ENCODE measurements at regions not wholly inside any gene's neighbourhood (a gene's known extent, or its start where the extent isn't known, plus 50 kb on each side); places are given as distances from the start of the nearest gene placed in this dataset.
"Not testable (repeated sequence)": the region's sequence is repeated elsewhere in the genome, so short reads cannot be mapped to it uniquely, and the experiment has no call there.

GRCh38 chr1:232163533-232163932 lies 466.4 kb downstream of the SIPA1L2 start:
- peak overlapping the region; percentile 43 for H3K9ac ChIP-seq (ENCODE audit: low read length)
- no peaks in the 10 kb centered on the region for H3K27me3 ChIP-seq (ENCODE audit: low read length)
- POLR2A ChIA-PET (ENCODE audit: unreplicated experiment), result no interaction called here
- no peak overlapping the region for H2AFZ ChIP-seq (ENCODE audit: low read length)
- H3K9me3 ChIP-seq (ENCODE audit: low read length), result no peaks in the 10 kb centered on the region
- peak overlapping the region; percentile 87 for H3K27ac ChIP-seq (ENCODE audit: low read length)
- H3K4me3 ChIP-seq (ENCODE audit: low read length), result no peak overlapping the region
- peaks cover 16% of the 10 kb centered on the region for H3F3A ChIP-seq (ENCODE audit: low read length, unreplicated experiment)
- DNase-seq (peak; percentile 91), ATAC-seq (peak; percentile 68)
- H3K4me1 ChIP-seq (ENCODE audit: insufficient read depth, low read length), result peaks cover 29% of the 10 kb centered on the region
- peak overlapping the region; percentile 23 for H3K4me2 ChIP-seq (ENCODE audit: low read length)
- no TSS peak for BruUV-seq (replicated peaks)
- no peaks in the 10 kb centered on the region for H3K36me3 ChIP-seq (ENCODE audit: low read depth, low read length)
- H3K9me2 ChIP-seq (replicated peaks; ENCODE audit: low read length), result no peaks in the 10 kb centered on the region
- intact Hi-C loops (cut with micrococcal nuclease), result loop anchor here (2.0 to 5.0 kb wide), 4 partner anchors 296 to 463 kb away; no protein-coding TSS in a partner anchor
- no peaks in the 10 kb centered on the region for H3K79me2 ChIP-seq (ENCODE audit: low read length)
- TF ChIP-seq EZH2 (IDR thresholded peaks at IDR 0.05; ENCODE audit: low read length, unreplicated experiment) (no peak), EZH2phosphoT487 (IDR thresholded peaks at IDR 0.05; ENCODE audit: borderline replicate concordance, low read length) (no peak), CTCF (conservative IDR thresholded peaks at IDR 0.05; ENCODE audit: low read depth, low read length) (no peak)
- CTCF ChIA-PET, result no interaction called here
- no peaks in the 10 kb centered on the region for H4K20me1 ChIP-seq (ENCODE audit: low read length)

DNA sequence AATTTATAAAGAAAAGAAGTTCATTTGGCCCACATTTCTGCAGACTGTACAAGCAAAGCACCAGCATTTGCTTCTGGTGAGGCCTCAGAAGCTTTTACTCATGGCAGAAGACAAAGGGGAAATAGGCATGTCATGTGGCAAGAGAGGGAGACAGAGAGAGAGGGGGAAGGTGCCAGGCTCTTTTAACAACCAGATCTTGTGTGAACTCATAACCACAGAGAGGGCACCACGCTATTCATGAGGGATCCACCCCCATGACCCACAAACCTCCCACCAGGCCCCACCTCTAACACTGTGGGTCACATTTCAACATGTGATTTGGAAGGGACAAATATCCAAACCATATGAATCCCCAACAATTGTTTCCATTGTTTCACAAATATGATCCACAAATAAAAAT lies 467.9 kb downstream of the SIPA1L2 start:
- POLR2A ChIA-PET (ENCODE audit: unreplicated experiment), result no interaction called here

GRCh38 chr1:232158558-232158957 lies 471.4 kb downstream of the SIPA1L2 start:
- POLR2A ChIA-PET (ENCODE audit: unreplicated experiment); DNase-seq; intact Hi-C loops (cut with micrococcal nuclease); H4K20me1 ChIP-seq (ENCODE audit: low read length); H3F3A ChIP-seq (ENCODE audit: low read length, unreplicated experiment); ATAC-seq; H3K9ac ChIP-seq (ENCODE audit: low read length); H3K79me2 ChIP-seq (ENCODE audit: low read length); H3K9me3 ChIP-seq (ENCODE audit: low read length); H3K9me2 ChIP-seq (replicated peaks; ENCODE audit: low read length); H3K4me2 ChIP-seq (ENCODE audit: low read length); H2AFZ ChIP-seq (ENCODE audit: low read length); H3K27me3 ChIP-seq (ENCODE audit: low read length); CTCF ChIA-PET; BruUV-seq (replicated peaks); H3K36me3 ChIP-seq (ENCODE audit: low read depth, low read length); H3K27ac ChIP-seq (ENCODE audit: low read length); H3K4me3 ChIP-seq (ENCODE audit: low read length): not testable (repeated sequence)
- H3K4me1 ChIP-seq (ENCODE audit: insufficient read depth, low read length), result peaks cover 13% of the 10 kb centered on the region

More for the DNA sequence above, 467.9 kb downstream of the SIPA1L2 start:
- Histone ChIP-seq H3K27me3 (ENCODE audit: low read length) (no peaks in the 10 kb centered on the region), H2AFZ (ENCODE audit: low read length) (no peak overlapping the region), H3K36me3 (ENCODE audit: low read depth, low read length) (no peaks in the 10 kb centered on the region), H3K9ac (ENCODE audit: low read length) (no peak overlapping the region), H3F3A (ENCODE audit: low read length, unreplicated experiment) (peaks cover 16% of the 10 kb centered on the region), H3K79me2 (ENCODE audit: low read length) (no peaks in the 10 kb centered on the region), H3K4me1 (ENCODE audit: insufficient read depth, low read length) (peaks cover 29% of the 10 kb centered on the region), H3K4me2 (ENCODE audit: low read length) (no peak overlapping the region), H3K4me3 (ENCODE audit: low read length) (no peak overlapping the region), H3K9me3 (ENCODE audit: low read length) (no peaks in the 10 kb centered on the region), H3K27ac (ENCODE audit: low read length) (no peak overlapping the region), H4K20me1 (ENCODE audit: low read length) (no peaks in the 10 kb centered on the region), H3K9me2 (replicated peaks; ENCODE audit: low read length) (no peaks in the 10 kb centered on the region)
- TF ChIP-seq EZH2phosphoT487 (IDR thresholded peaks at IDR 0.05; ENCODE audit: borderline replicate concordance, low read length), result no peak
- TF ChIP-seq CTCF (conservative IDR thresholded peaks at IDR 0.05; ENCODE audit: low read depth, low read length), result no peak
- TF ChIP-seq EZH2 (IDR thresholded peaks at IDR 0.05; ENCODE audit: low read length, unreplicated experiment), result no peak
- BruUV-seq (replicated peaks), result no TSS peak
- ATAC-seq (no peak), DNase-seq (no peak)
- CTCF ChIA-PET, result no interaction called here
- intact Hi-C loops (cut with micrococcal nuclease), result loop anchor here (2.0 to 5.0 kb wide), 4 partner anchors 295 to 465 kb away; no protein-coding TSS in a partner anchor

DNA sequence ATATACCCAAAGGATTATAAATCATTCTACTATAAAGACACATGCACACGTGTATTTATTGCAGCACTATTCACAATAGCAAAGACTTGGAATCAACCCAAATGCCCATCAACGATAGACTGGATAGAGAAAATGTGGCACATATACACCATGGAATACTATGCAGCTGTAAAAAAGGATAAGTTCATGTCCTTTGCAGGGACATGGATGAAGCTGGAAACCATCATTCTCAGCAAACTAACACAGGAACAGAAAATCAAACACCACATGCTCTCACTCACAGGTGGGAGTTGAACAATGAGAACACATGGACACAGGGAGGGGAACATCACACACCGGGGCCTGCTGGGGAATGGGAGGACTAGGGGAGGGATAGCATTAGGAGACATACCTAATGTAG lies 473.9 kb downstream of the SIPA1L2 start:
- H3K4me1 ChIP-seq (ENCODE audit: insufficient read depth, low read length); H4K20me1 ChIP-seq (ENCODE audit: low read length); DNase-seq; intact Hi-C loops (cut with micrococcal nuclease); H3K9me3 ChIP-seq (ENCODE audit: low read length); H3K27ac ChIP-seq (ENCODE audit: low read length); H3K27me3 ChIP-seq (ENCODE audit: low read length); ATAC-seq; H3K9me2 ChIP-seq (replicated peaks; ENCODE audit: low read length); BruUV-seq (replicated peaks); H3K36me3 ChIP-seq (ENCODE audit: low read depth, low read length); H2AFZ ChIP-seq (ENCODE audit: low read length); CTCF ChIA-PET; H3K9ac ChIP-seq (ENCODE audit: low read length); H3K79me2 ChIP-seq (ENCODE audit: low read length); POLR2A ChIA-PET (ENCODE audit: unreplicated experiment); H3K4me2 ChIP-seq (ENCODE audit: low read length); H3K4me3 ChIP-seq (ENCODE audit: low read length); H3F3A ChIP-seq (ENCODE audit: low read length, unreplicated experiment): not testable (repeated sequence)

All from PC-3 (cell line).